ENCODE measurements at regions not wholly inside any gene's neighbourhood (a gene's known extent, or its start where the extent isn't known, plus 50 kb on each side); places are given as distances from the start of the nearest gene placed in this dataset.
"Not testable (repeated sequence)": the region's sequence is repeated elsewhere in the genome, so short reads cannot be mapped to it uniquely, and the experiment has no call there.

- WGBS (ENCODE audit: insufficient coverage, low coverage, low lambda C conversion rate, missing lambda C conversion rate), result 93% methylated on average over 3 of the region's 3 CpGs
- intact Hi-C loops (cut with DNase I), result no loop called here
- ATAC-seq (no peak), DNase-seq (no peak)
- TF ChIP-seq CTCF (IDR thresholded peaks at IDR 0.05) (no peak), POLR2A (IDR thresholded peaks at IDR 0.05) (no peak)
- H3K27ac ChIP-seq, result peak overlapping the region; percentile 63 to 94 (median 79)
- peaks cover 0 to 30% (median 11%) of the 10 kb centered on the region in 4 donors for H3K4me1 ChIP-seq
- H3K9me3 ChIP-seq, result no peaks in the 10 kb centered on the region
- H3K27me3 ChIP-seq, result no peaks in the 10 kb centered on the region
- H3K4me3 ChIP-seq, result no peak overlapping the region
- H3K36me3 ChIP-seq, result no peaks in the 10 kb centered on the region
Observed at GRCh38 chr2:62654876-62655359, 50.6 kb upstream of the EHBP1 start.

- Histone ChIP-seq H3K27me3 (no peaks in the 10 kb centered on the region), H3K36me3 (no peaks in the 10 kb centered on the region), H3K9me3 (no peaks in the 10 kb centered on the region), H3K27ac (peak overlapping the region; percentile 63 to 94 (median 79)), H3K4me3 (no peak overlapping the region), H3K4me1 (peaks cover 0 to 26% (median 9%) of the 10 kb centered on the region in 4 donors)
- intact Hi-C loops (cut with DNase I), result no loop called here
- no peak for TF ChIP-seq CTCF (IDR thresholded peaks at IDR 0.05)
- no peak for TF ChIP-seq POLR2A (IDR thresholded peaks at IDR 0.05)
- DNase-seq (no peak), ATAC-seq (peak in 3 of 4 donors; percentile 35 to 43 (median 40))
- 78% methylated on average over 3 of the region's 3 CpGs for WGBS (ENCODE audit: insufficient coverage, low coverage, low lambda C conversion rate, missing lambda C conversion rate)
Observed at GRCh38 chr2:62654423-62654791, 51.1 kb upstream of the EHBP1 start.

- Histone ChIP-seq H3K27ac (peak overlapping the region; percentile 63 to 94 (median 79)), H3K9me3 (no peaks in the 10 kb centered on the region), H3K4me3 (peak overlapping the region in 1 of 3 donors; percentile 7), H3K4me1 (peaks cover 0 to 25% (median 8%) of the 10 kb centered on the region in 4 donors), H3K36me3 (no peaks in the 10 kb centered on the region), H3K27me3 (no peaks in the 10 kb centered on the region)
- peak; percentile 88 to 96 (median 92) for ATAC-seq
- no peak for DNase-seq
- intact Hi-C loops (cut with DNase I), result no loop called here
- WGBS (ENCODE audit: insufficient coverage, low coverage, low lambda C conversion rate, missing lambda C conversion rate), result 23% methylated on average over 5 of the region's 5 CpGs
- no peak for TF ChIP-seq CTCF (IDR thresholded peaks at IDR 0.05)
Observed at GRCh38 chr2:62653582-62654422, 51.7 kb upstream of the EHBP1 start.

GRCh38 chr2:62649087-62649486 lies 56.4 kb upstream of the EHBP1 start:
- H3K4me1 ChIP-seq; H3K27me3 ChIP-seq; H3K27ac ChIP-seq; DNase-seq; ATAC-seq; intact Hi-C loops (cut with DNase I); H3K36me3 ChIP-seq; H3K9me3 ChIP-seq; H3K4me3 ChIP-seq: not testable (repeated sequence)
- WGBS (ENCODE audit: insufficient coverage, low coverage, low lambda C conversion rate, missing lambda C conversion rate), result no CpG with 5 or more reads among the region's 2 CpGs

- DNase-seq (no peak), ATAC-seq (peak in 1 of 4 donors; percentile 10)
- TF ChIP-seq POLR2A (IDR thresholded peaks at IDR 0.05), result no peak
- no peak for TF ChIP-seq CTCF (IDR thresholded peaks at IDR 0.05)
- no peak overlapping the region for H3K4me3 ChIP-seq
- intact Hi-C loops (cut with DNase I), result no loop called here
- WGBS (ENCODE audit: insufficient coverage, low coverage, low lambda C conversion rate, missing lambda C conversion rate), result 57% methylated on average over 4 of the region's 4 CpGs
- peaks cover 0 to 25% (median 15%) of the 10 kb centered on the region in 4 donors for H3K4me1 ChIP-seq
- no peaks in the 10 kb centered on the region for H3K27me3 ChIP-seq
- H3K36me3 ChIP-seq, result no peaks in the 10 kb centered on the region
- H3K27ac ChIP-seq, result peak overlapping the region in 2 of 3 donors; percentile 48 to 65
- H3K9me3 ChIP-seq, result no peaks in the 10 kb centered on the region
Observed at GRCh38 chr2:62643100-62643471, 62.4 kb upstream of the EHBP1 start.
